ENCODE measurements at regions not wholly inside any gene's neighbourhood (a gene's known extent, or its start where the extent isn't known, plus 50 kb on each side); places are given as distances from the start of the nearest gene placed in this dataset.

GRCh38 chr2:145226901-145227300, 707.0 kb upstream of the ZEB2 start:
- Histone ChIP-seq H3K9ac (ENCODE audit: low read length in 5 of 5) (no peak overlapping the region), H3K36me3 (ENCODE audit: control insufficient read depth in 5 of 5, insufficient read depth in 5 of 5, low read length in 5 of 5) (no peaks in the 10 kb centered on the region), H3K27ac (ENCODE audit: low read depth, low read length) (no peak overlapping the region), H3K4me3 (ENCODE audit: low read depth in 1 of 5, low read length in 5 of 5) (no peak overlapping the region), H3K4me1 (ENCODE audit: control insufficient read depth in 5 of 5, insufficient read depth in 5 of 5, low read length in 5 of 5) (peaks cover 0 to 2% (median under 1%) of the 10 kb centered on the region in 5 donors), H3K27me3 (ENCODE audit: control insufficient read depth in 5 of 5, insufficient read depth in 4 of 5, low read length in 5 of 5) (no peaks in the 10 kb centered on the region), H3K9me3 (ENCODE audit: control insufficient read depth in 5 of 5, low read length in 5 of 5) (no peaks in the 10 kb centered on the region)

GRCh38 chr2:145221516-145221915, 701.6 kb upstream of the ZEB2 start:
- H3K36me3 ChIP-seq (ENCODE audit: control insufficient read depth in 5 of 5, insufficient read depth in 5 of 5, low read length in 5 of 5), result no peaks in the 10 kb centered on the region
- no peak overlapping the region for H3K4me3 ChIP-seq (ENCODE audit: low read depth in 1 of 5, low read length in 5 of 5)
- H3K27me3 ChIP-seq (ENCODE audit: control insufficient read depth in 5 of 5, insufficient read depth in 4 of 5, low read length in 5 of 5), result no peaks in the 10 kb centered on the region
- H3K4me1 ChIP-seq (ENCODE audit: control insufficient read depth in 5 of 5, insufficient read depth in 5 of 5, low read length in 5 of 5), result peaks cover 0 to 12% (median 7%) of the 10 kb centered on the region in 5 donors
- H3K9me3 ChIP-seq (ENCODE audit: control insufficient read depth in 5 of 5, low read length in 5 of 5), result no peaks in the 10 kb centered on the region
- H3K9ac ChIP-seq (ENCODE audit: low read length in 5 of 5), result no peak overlapping the region
- H3K27ac ChIP-seq (ENCODE audit: low read depth, low read length), result no peak overlapping the region

GRCh38 chr2:145221032-145221431, 701.1 kb upstream of the ZEB2 start:
- Histone ChIP-seq H3K4me3 (ENCODE audit: low read depth in 1 of 5, low read length in 5 of 5) (no peak overlapping the region), H3K27me3 (ENCODE audit: control insufficient read depth in 5 of 5, insufficient read depth in 4 of 5, low read length in 5 of 5) (no peaks in the 10 kb centered on the region), H3K27ac (ENCODE audit: low read depth, low read length) (no peak overlapping the region), H3K36me3 (ENCODE audit: control insufficient read depth in 5 of 5, insufficient read depth in 5 of 5, low read length in 5 of 5) (no peaks in the 10 kb centered on the region), H3K4me1 (ENCODE audit: control insufficient read depth in 5 of 5, insufficient read depth in 5 of 5, low read length in 5 of 5) (peaks cover 0 to 12% (median 7%) of the 10 kb centered on the region in 5 donors), H3K9ac (ENCODE audit: low read length in 5 of 5) (no peak overlapping the region), H3K9me3 (ENCODE audit: control insufficient read depth in 5 of 5, low read length in 5 of 5) (no peaks in the 10 kb centered on the region)

GRCh38 chr2:145220496-145220895, 700.6 kb upstream of the ZEB2 start:
- Histone ChIP-seq H3K9ac (ENCODE audit: low read length in 5 of 5) (no peak overlapping the region), H3K27me3 (ENCODE audit: control insufficient read depth in 5 of 5, insufficient read depth in 4 of 5, low read length in 5 of 5) (no peaks in the 10 kb centered on the region), H3K9me3 (ENCODE audit: control insufficient read depth in 5 of 5, low read length in 5 of 5) (no peaks in the 10 kb centered on the region), H3K27ac (ENCODE audit: low read depth, low read length) (no peak overlapping the region), H3K4me3 (ENCODE audit: low read depth in 1 of 5, low read length in 5 of 5) (no peak overlapping the region), H3K36me3 (ENCODE audit: control insufficient read depth in 5 of 5, insufficient read depth in 5 of 5, low read length in 5 of 5) (no peaks in the 10 kb centered on the region), H3K4me1 (ENCODE audit: control insufficient read depth in 5 of 5, insufficient read depth in 5 of 5, low read length in 5 of 5) (peaks cover 0 to 12% (median 7%) of the 10 kb centered on the region in 5 donors)

GRCh38 chr2:145207884-145208283, 688.0 kb upstream of the ZEB2 start:
- no peak overlapping the region for H3K9ac ChIP-seq (ENCODE audit: low read length in 5 of 5)
- H3K4me3 ChIP-seq (ENCODE audit: low read depth in 1 of 5, low read length in 5 of 5), result no peak overlapping the region
- H3K4me1 ChIP-seq (ENCODE audit: control insufficient read depth in 5 of 5, insufficient read depth in 5 of 5, low read length in 5 of 5), result no peaks in the 10 kb centered on the region
- H3K27ac ChIP-seq (ENCODE audit: low read depth, low read length), result no peak overlapping the region
- no peaks in the 10 kb centered on the region for H3K27me3 ChIP-seq (ENCODE audit: control insufficient read depth in 5 of 5, insufficient read depth in 4 of 5, low read length in 5 of 5)
- no peaks in the 10 kb centered on the region for H3K36me3 ChIP-seq (ENCODE audit: control insufficient read depth in 5 of 5, insufficient read depth in 5 of 5, low read length in 5 of 5)
- peaks cover 0 to 3% (median 0%) of the 10 kb centered on the region in 5 donors for H3K9me3 ChIP-seq (ENCODE audit: control insufficient read depth in 5 of 5, low read length in 5 of 5)

GRCh38 chr2:145206496-145207281, 686.8 kb upstream of the ZEB2 start:
- no peak overlapping the region for H3K4me3 ChIP-seq (ENCODE audit: low read depth in 1 of 5, low read length in 5 of 5)
- H3K27ac ChIP-seq (ENCODE audit: low read depth, low read length), result no peak overlapping the region
- peaks cover 0 to 3% (median 0%) of the 10 kb centered on the region in 5 donors for H3K9me3 ChIP-seq (ENCODE audit: control insufficient read depth in 5 of 5, low read length in 5 of 5)
- H3K27me3 ChIP-seq (ENCODE audit: control insufficient read depth in 5 of 5, insufficient read depth in 4 of 5, low read length in 5 of 5), result no peaks in the 10 kb centered on the region
- no peak overlapping the region for H3K9ac ChIP-seq (ENCODE audit: low read length in 5 of 5)
- no peaks in the 10 kb centered on the region for H3K36me3 ChIP-seq (ENCODE audit: control insufficient read depth in 5 of 5, insufficient read depth in 5 of 5, low read length in 5 of 5)
- no peaks in the 10 kb centered on the region for H3K4me1 ChIP-seq (ENCODE audit: control insufficient read depth in 5 of 5, insufficient read depth in 5 of 5, low read length in 5 of 5)

GRCh38 chr2:145203891-145204290, 684.0 kb upstream of the ZEB2 start:
- H3K4me3 ChIP-seq (ENCODE audit: low read depth in 1 of 5, low read length in 5 of 5), result no peak overlapping the region
- H3K36me3 ChIP-seq (ENCODE audit: control insufficient read depth in 5 of 5, insufficient read depth in 5 of 5, low read length in 5 of 5), result no peaks in the 10 kb centered on the region
- H3K9ac ChIP-seq (ENCODE audit: low read length in 5 of 5), result no peak overlapping the region
- H3K27ac ChIP-seq (ENCODE audit: low read depth, low read length), result no peak overlapping the region
- H3K27me3 ChIP-seq (ENCODE audit: control insufficient read depth in 5 of 5, insufficient read depth in 4 of 5, low read length in 5 of 5), result no peaks in the 10 kb centered on the region
- no peaks in the 10 kb centered on the region for H3K4me1 ChIP-seq (ENCODE audit: control insufficient read depth in 5 of 5, insufficient read depth in 5 of 5, low read length in 5 of 5)
- H3K9me3 ChIP-seq (ENCODE audit: control insufficient read depth in 5 of 5, low read length in 5 of 5), result no peaks in the 10 kb centered on the region

GRCh38 chr2:145199827-145200706, 680.1 kb upstream of the ZEB2 start:
- Histone ChIP-seq H3K4me3 (ENCODE audit: low read depth in 1 of 5, low read length in 5 of 5) (no peak overlapping the region), H3K27ac (ENCODE audit: low read depth, low read length) (no peak overlapping the region), H3K4me1 (ENCODE audit: control insufficient read depth in 5 of 5, insufficient read depth in 5 of 5, low read length in 5 of 5) (no peaks in the 10 kb centered on the region), H3K27me3 (ENCODE audit: control insufficient read depth in 5 of 5, insufficient read depth in 4 of 5, low read length in 5 of 5) (no peaks in the 10 kb centered on the region), H3K9me3 (ENCODE audit: control insufficient read depth in 5 of 5, low read length in 5 of 5) (no peaks in the 10 kb centered on the region), H3K36me3 (ENCODE audit: control insufficient read depth in 5 of 5, insufficient read depth in 5 of 5, low read length in 5 of 5) (no peaks in the 10 kb centered on the region), H3K9ac (ENCODE audit: low read length in 5 of 5) (no peak overlapping the region)

- Histone ChIP-seq H3K9me3 (ENCODE audit: control insufficient read depth in 5 of 5, low read length in 5 of 5) (no peaks in the 10 kb centered on the region), H3K36me3 (ENCODE audit: control insufficient read depth in 5 of 5, insufficient read depth in 5 of 5, low read length in 5 of 5) (no peaks in the 10 kb centered on the region), H3K4me3 (ENCODE audit: low read depth in 1 of 5, low read length in 5 of 5) (no peak overlapping the region), H3K27ac (ENCODE audit: low read depth, low read length) (no peak overlapping the region), H3K9ac (ENCODE audit: low read length in 5 of 5) (no peak overlapping the region), H3K27me3 (ENCODE audit: control insufficient read depth in 5 of 5, insufficient read depth in 4 of 5, low read length in 5 of 5) (no peaks in the 10 kb centered on the region), H3K4me1 (ENCODE audit: control insufficient read depth in 5 of 5, insufficient read depth in 5 of 5, low read length in 5 of 5) (no peaks in the 10 kb centered on the region)
Observed at GRCh38 chr2:145199042-145199441, 679.1 kb upstream of the ZEB2 start.

- no peaks in the 10 kb centered on the region for H3K36me3 ChIP-seq (ENCODE audit: control insufficient read depth in 5 of 5, insufficient read depth in 5 of 5, low read length in 5 of 5)
- no peak overlapping the region for H3K27ac ChIP-seq (ENCODE audit: low read depth, low read length)
- no peaks in the 10 kb centered on the region for H3K9me3 ChIP-seq (ENCODE audit: control insufficient read depth in 5 of 5, low read length in 5 of 5)
- no peak overlapping the region for H3K9ac ChIP-seq (ENCODE audit: low read length in 5 of 5)
- H3K4me1 ChIP-seq (ENCODE audit: control insufficient read depth in 5 of 5, insufficient read depth in 5 of 5, low read length in 5 of 5), result no peaks in the 10 kb centered on the region
- H3K4me3 ChIP-seq (ENCODE audit: low read depth in 1 of 5, low read length in 5 of 5), result no peak overlapping the region
- H3K27me3 ChIP-seq (ENCODE audit: control insufficient read depth in 5 of 5, insufficient read depth in 4 of 5, low read length in 5 of 5), result no peaks in the 10 kb centered on the region
Observed at GRCh38 chr2:145198555-145198954, 678.6 kb upstream of the ZEB2 start.
